ENCODE measurements at regions not wholly inside any gene's neighbourhood (a gene's known extent, or its start where the extent isn't known, plus 50 kb on each side); places are given as distances from the start of the nearest gene placed in this dataset.
A peak's percentile ranks its signal among the peaks of the same experiment; 100 is the strongest.
"Not testable (repeated sequence)": the region's sequence is repeated elsewhere in the genome, so short reads cannot be mapped to it uniquely, and the experiment has no call there.

DNA sequence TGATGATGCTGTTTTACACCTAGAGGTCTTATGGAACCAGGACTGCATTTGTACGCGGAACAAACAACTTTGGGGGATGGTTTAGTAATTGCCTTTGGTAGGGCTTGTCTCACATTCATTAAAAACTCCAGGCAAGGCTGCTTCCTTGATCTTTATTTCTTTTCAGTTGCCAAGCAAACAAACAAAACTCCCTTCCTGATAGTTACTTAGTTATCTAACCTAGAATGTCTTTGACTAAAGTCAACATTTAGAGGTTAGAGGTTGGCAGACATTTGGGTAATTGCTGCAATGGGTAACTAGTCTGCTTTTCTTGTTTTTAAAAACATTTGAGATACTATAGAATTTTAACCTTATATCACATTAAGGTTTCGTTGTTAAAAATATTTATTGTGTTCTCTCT lies 500.9 kb upstream of the PTBP2 start:
- FAIRE-seq, result peak; percentile 21

DNA sequence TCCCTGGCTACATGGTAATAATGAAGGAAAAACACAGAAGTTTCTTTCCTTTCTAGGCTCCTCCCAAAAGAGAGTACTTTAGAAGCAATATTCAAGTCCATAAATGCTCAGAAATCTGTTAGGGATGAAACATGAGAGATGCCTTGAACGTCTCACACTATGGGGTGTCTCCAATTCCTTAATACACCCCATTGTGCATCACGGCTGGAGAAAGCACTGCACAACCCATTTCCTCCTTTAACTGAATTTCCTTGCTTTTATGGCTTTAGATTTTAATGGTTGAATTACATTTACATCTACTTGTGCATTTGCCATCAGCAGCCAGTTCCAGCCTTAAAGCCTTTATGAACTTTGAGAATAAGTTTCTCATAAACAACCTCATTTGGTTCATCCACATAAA lies 498.9 kb upstream of the PTBP2 start:
- no peak for FAIRE-seq

DNA sequence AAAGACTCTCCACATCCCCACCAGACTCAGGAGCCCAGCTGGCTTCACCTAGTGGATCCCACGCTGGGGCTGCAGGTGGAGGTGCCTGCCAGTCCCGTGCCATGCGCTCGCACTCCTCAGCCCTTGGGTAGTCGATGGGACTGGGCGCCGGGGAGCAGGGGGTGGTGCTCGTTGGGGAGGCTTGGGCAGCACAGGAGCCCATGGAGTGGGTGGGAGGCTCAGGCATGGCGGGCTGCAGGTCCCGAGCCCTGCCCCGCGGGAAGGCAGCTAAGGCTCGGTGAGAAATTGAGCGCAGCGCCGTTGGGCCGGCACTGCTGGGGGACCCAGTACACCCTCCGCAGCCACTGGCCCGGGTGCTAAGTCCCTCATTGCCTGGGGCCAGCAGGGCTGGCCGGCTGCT lies 497.4 kb upstream of the PTBP2 start:
- FAIRE-seq, result not testable (repeated sequence)

DNA sequence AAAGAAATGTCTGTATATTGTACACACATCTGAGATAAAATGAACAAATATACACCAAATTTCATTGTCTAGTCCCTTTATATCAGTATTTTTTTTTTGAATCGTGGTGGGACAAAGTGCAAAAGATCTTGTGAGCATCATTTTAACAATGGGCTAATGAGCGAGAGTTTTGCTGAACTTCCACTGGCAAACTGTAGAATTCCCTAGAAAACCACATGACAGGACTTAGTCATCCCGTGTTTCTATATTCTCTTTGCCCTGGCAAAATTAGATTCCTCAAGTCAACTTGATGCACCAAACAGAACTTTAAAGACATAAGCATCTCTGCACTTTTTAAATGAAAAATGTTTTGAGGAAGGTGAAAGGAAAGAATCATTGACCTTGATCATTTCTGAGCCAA lies 488.2 kb upstream of the PTBP2 start:
- no peak for FAIRE-seq

DNA sequence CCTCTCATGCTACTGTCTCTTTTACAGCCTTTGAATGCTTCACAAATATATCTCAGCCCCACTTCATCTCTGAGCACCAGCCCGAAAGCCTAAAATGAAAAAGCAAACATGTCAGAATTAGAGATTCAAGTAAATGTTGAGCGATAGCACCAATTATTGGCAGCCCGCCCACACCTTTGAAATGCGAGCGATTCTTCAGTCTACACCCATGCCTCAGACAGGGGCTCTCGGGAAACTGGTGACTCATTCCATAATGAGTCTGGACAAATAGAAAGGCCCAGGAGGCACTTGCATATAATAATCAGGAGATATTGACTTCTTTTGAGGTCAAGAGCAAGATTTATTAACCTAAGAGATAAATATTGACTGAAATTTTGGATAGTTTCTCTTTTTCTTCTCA lies 487.3 kb upstream of the PTBP2 start:
- no peak for FAIRE-seq

DNA sequence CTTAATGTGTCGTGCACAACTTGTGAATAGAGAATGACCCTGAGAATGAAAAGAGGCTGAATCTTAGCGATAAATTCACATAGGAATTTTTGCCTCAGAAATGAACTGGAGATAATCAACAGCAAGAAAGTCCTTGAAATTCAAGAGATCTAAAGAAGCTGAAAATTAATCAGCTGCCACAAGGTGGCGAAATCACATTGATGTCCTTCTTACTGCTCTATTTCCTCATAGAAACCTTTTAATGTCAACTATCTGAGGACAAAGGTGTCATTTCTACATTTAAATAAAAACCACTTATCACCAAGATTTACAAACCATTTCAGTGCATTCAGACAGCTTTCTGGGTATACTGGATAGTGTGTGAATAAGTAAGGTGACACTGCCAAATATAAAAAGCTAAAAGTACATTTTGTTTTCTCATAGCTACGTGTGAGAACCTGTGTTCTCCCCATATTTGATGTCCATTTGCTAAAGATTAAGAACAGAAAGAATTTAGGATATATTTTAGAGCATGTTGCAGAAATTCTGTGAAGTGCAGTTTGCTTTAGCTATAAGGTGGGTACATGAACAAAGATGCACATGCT lies 485.3 kb upstream of the PTBP2 start:
- FAIRE-seq, result peak; percentile 79

DNA sequence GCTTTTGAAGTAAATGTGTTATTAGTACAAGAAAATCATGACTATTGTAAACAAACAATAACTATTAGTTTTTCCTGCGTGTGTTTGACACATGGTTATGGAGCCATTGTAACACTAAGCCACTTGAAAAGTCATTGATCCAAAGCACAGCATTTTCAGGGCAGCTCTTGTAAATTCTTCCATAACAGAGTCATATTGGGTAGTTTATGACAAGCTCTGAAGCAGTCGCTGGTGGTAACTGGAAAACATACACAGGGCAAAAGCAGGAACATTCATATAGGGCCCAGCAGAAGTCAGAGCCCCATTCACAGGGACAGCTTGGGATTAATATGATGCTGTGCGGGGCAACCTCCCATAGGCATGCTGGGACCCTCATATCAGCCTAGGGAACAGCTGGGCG lies 483.2 kb upstream of the PTBP2 start:
- FAIRE-seq, result no peak

DNA sequence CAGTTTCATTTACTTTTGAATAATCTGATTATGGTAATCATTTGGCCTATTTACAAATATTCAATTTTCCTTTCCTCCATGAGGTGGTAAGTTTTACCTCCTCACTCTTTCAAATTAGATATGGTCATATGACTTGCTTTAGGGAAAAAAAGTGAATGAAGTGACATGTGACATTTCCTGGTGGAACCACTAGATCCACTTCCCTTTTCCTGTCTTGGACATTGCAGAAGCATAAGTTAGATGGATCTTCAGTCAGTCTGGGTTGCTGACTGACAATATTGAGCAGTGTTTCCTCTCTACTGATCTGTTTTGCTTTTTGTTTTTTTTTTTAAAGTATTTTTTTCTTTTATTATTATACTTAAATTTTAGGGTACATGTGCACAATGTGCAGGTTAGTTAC lies 481.1 kb upstream of the PTBP2 start:
- FAIRE-seq, result no peak

DNA sequence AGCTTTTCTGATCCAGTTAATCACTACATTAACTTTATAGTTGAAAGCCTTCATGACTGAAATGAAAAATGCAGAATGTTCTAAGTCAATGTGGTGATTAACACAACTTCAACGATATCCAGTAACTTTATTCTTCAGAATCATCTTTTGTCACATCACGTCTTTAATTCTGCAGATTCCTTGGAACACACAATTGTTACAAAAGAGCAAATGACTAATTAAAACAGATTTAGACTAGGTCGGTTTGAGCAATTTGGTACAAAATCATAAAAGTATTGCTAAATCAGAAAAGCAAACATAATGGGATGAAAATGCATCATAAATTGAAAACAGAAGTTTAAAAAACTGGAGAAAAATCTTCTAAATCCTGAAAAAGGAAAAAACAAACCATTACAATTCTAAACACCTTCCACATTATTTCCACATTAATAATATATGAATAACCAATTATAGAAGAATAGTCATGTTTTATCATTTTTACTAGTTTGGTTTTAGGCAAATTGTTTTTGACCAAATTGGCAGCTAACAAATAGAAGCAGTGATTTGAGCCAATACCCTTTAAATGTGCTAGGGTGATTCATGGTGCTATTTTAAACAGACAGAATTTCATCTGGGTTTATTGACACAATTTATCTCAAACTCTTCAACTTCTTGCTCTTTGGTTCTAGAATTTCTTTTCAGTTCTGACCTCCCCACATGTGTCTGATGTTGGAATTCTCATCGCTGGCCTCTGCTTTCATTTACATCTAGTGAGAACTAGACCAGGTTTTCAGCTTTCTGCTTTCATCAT lies 468.1 kb upstream of the PTBP2 start:
- FAIRE-seq, result peak; percentile 68

DNA sequence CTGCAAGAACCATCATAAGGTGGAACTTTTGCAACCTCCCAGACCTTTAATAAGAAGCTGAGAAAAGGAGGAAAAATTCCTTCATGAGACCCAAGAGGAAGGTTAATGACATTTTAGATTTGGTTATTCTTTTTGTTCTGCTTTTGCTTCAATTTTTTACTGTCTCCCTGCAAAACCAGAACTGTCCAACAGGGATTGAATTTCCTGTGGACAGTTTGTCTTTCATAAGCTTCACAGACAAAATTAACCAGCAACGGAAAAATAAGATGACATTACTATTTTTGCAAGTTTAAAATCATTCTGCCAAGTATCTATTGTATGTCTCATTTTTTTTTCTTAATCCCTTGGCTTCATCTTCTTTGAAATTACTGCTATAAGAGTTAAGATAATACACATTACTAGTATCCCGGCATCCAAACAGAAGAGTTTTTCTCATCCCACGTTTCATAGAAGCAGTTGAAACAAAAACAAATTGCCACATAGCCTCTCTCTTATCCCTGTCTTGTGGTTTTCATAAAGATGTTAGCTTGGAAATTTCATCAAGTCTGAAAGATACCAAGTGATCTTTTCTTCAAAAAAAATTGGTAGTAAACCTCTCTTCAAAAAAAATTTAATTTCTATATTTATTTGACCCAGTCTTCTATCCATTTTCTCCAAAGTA lies 465.3 kb upstream of the PTBP2 start:
- no peak for FAIRE-seq

DNA sequence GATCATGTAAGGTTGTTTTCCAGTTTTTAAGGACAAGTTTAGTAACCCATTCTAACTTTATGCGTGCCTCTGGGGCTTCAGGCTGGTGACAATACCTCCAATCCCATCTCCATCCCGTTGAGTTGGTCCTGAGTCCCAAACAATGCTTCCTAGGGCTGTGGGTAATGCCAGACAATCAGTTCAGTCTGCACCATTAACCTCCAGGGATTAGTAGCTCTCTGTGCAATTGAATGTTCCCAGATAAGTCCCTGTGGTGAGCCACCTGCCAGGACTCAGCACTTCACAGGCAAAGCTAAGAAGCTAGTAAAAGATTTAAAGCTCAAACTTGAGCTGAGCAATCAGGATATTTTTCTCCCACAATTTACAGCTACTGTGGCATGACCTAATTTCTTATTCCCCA lies 462.2 kb upstream of the PTBP2 start:
- no peak for FAIRE-seq

DNA sequence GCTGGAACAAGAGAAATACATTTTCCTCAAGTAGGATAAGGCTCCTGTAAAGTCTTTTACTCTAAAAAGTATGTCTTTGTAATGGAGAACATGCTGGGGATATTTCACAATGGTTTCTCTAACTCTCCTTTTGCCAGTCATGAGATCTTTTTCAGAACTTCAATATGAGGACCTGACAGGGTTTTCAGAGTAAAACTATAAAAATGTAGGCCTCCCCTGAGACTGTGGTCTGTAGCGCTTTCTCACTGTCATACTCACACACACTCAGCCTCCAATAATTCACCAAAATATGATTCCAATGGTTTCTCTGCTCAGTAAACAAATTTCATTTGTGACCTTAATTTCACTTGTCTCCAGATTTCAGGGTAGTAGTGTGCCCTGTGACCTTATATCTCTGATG lies 440.1 kb upstream of the PTBP2 start:
- no peak for FAIRE-seq

DNA sequence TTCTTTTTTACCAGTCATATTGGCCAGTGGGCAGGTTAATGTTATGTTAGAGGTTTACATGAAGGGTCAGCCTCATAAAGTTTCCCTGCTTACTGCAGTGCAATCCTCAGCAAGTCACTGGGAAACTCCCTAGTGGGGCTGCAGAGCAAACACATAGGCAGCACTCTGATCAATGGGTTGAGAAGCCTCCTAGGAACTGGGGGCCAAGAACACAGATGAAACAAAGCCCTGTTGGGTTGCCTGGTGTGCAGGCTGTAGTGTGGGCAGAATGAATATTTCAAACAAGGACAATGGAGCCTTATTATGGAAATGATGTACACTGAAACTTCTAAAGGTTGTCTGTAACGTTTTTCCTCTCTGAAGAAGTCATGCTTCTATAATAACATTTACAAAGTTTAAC lies 431.6 kb upstream of the PTBP2 start:
- no peak for FAIRE-seq

DNA sequence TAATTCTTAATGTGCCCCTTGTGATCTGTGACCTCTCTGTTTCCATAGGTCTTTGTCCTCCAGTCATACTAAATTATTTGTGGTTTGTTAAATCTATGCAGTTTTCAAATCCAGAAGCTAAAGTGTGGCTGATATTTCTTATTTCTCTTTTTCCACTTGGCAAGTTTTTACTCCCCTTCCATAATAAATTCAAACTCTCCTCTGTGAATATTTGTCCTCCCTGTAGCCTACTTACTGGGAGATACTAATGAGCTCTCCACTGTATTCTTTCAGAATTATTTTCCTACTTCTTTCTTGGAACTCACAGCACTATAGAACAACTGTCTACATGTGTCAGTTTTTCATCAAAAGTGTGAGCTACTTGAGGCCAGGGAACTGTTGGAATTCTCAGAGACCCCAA lies 430.8 kb upstream of the PTBP2 start:
- FAIRE-seq, result no peak

DNA sequence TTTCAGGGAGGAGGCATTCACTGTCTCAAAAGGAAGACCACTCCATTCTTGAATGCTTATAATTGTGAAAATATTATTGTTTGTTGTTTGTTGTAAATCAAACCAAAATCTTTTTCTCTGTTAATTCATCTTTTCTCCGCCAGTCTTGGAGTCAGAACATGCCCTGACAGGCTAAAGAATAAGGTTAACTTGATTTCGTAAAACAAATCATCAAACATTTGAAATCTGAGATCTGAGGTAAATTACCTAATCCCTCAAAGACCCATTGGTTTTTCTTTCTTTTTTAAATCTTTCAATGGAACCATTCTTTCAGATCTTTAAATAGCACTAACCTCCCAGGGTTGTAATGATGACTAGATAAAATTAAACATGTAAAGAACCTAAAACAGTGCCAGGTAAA lies 430.1 kb upstream of the PTBP2 start:
- no peak for FAIRE-seq

DNA sequence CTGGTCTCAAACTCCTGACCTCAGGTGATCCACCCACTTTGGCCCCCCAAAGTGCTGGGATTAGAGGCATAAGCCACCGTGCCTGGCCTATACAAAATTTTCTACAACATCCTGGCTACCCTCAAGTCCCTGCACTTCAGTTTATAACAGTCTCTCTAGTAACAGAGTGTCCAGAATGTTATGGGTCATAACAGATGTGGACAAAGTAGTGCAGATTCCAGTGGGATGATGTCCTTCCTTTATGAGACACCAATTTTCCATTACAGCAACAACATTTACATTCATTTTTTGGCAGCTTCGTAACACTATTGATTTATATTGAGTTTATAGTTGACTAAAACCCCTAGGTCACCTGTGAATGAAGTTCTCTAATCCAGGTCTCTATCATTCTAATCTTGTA lies 429.4 kb upstream of the PTBP2 start:
- FAIRE-seq, result no peak

DNA sequence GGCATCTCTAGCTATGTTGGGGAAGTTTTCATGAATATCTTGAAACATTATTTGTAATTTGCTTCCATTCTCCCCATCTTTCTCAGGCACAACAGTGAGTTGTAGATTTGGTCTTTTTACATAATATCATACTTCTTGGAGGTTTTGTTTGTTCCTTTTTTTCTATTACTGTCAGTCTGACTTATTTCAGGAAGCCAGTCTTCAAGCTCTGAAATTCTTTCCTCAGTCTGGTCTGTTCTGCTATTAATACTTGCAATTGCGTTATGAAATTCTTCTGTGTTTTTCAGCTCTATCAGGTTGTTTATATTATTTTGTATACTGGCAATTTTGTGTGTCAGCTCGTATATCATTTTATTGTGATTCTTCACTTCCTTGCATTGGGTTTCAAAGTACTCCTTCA lies 424.6 kb upstream of the PTBP2 start:
- no peak for FAIRE-seq

DNA sequence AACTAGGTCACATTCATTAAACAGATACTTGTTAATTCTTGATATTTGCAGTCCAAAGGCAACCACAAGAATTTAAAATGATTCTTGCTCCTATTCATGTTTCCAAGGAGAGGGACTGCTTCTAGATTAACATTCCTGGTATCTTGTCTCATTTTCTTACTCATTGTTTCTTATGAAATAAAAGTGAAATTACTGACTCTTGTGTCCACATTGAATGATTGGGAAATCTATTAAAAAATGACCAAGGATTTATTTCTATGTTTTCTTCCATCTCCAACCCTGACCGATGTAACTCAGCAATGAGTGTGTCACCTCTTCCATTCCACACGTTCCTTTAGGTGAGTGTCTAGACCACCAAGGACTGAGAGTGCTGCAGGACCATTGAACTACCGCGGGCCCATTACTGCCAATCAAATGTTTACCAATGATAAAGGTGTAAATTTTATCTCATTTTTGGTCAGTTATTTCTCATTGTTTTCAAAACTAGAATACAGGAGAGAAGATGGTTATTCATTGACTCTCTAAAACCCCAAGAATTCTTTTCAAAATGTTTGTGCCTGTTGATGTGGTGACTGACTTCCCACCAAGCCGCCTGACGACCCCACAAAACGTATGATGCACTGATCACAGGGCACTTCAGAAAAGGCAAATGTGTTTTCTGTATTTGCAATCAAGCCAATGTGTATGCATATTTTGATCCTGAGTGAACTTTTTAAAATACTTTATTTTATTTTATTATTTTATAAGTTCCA lies 414.6 kb upstream of the PTBP2 start:
- peak; percentile 88 for FAIRE-seq

DNA sequence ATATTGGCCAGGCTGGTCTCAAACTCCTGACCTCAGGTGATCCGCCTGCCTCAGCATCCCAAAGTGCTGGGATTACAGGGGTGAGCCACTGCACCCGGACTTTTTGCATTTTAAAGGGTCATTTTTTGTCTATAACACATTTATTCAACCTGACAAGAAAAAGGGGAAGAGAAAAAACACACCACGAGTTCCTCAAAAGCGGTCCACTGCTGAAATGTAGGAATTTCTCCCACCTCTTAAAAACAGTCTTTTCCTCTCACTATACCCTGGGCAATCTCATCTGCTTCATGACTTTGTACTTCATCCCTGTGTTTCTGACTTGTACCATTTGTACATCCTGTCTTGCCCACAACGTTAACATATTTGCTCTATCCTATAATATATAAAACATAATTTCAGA lies 413.3 kb upstream of the PTBP2 start:
- FAIRE-seq, result no peak

DNA sequence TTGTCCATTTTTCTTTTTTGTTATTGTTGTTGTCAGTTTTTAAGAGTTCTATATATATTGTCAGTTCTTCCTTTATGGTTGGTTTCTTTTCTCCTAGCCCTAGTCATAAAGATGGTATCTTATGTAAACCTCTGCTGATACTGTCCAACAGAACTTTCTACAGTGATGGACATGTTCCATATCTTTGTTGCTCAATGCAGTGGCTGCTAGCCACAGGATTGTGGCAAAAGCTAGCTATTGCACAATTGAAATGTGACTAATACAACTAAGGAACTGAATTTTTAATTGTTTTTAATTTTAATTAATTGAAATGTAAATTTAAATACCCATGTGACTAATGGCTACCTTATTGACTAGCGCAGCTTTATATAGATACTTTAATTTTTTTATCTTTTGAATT lies 411.8 kb upstream of the PTBP2 start:
- FAIRE-seq, result no peak

DNA sequence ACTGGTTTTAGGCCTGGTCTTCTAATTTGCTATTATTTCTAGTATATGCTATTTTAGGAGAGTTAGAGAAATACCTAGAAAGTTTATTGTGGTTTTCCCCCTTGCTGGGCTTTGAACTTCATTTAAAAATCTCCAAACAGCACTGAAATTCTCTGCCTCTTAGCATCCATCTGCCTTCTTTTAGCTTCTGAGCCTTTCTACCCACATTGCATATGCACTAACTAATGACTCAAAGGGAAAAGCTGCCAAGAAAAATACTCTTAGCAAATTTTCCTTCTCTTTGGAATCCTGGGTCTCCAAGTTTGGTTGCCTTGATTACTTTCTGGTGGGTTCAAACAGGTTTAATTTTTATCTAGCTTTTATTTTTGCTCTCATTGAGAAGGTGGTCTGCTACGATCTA lies 408.4 kb upstream of the PTBP2 start:
- no peak for FAIRE-seq

DNA sequence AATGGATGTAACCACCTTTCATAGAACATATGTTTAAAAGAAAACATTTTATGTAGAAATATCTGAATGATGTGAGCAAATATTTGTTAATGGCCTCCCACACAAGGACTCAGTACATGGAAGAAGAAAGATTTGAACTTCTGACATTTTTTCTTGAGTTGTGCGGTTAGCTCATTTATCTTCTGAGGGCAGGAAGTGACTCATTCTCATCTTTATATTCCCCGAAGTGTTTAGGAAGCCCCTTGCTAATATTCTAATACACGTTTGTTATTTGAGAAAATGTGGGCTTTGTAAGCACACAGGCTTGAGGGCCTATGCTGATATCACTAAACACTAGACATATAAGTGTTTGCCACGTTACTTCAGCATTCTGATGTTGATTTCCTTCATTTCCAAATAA lies 392.5 kb upstream of the PTBP2 start:
- no peak for FAIRE-seq

DNA sequence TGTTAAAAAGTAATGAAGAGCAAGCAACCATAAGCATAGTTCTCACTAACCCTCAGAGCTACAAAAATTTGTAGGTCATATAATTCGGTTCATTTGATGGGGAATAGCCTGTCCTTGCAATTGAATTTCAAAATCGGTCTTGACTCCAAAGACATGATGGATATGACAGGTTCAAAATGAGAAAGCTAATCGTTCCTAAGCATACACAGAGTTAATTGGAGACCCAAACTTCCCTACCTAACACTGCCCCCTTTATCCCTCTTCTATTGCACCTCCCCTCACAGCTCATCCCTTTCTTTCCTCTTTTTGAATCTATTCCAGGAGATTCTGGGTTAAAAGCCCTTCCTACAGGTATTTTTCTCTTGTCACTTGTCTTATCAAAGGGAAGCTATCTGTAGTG lies 390.0 kb upstream of the PTBP2 start:
- FAIRE-seq, result no peak

Measured in endometrium (tissue), 2 donors.